ENCODE measurements at regions not wholly inside any gene's neighbourhood (a gene's known extent, or its start where the extent isn't known, plus 50 kb on each side); places are given as distances from the start of the nearest gene placed in this dataset.

DNA sequence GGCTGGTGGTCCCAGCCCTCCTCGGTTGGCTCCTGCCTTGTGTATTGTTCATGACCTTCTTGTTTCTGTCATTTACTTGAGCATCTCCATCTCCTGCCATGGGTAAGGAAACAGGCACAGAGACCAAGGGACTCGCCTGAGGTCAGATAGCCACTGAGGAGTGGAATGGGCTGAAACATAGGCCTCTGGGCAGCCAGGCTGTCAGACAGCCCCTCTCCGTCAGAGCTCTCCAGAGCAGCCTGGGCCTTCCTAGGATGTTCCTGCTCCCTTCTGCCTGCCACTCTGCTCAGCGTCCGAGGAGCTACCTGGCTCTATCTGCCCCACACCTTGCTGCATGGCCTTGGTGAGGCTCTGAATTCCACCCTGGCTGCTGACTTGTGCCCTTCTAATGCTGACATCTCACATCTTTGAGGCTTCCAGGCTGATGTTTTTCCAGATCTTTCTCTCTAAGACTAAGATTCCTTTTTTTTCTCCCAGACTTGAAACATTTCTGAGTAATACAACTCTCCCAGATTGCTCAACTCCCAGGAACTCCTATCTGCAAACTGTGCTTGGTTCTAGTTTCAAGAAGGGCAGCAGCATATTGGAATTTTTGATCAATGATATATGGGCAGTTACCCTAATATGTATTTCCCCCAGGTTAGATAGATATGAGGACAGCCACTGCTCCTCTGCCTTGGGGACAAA is 67.7 kb downstream of the MCFD2 start:
- intact Hi-C loops (cut with DNase I; ENCODE audit: low total_unique reads) = no loop called here

DNA sequence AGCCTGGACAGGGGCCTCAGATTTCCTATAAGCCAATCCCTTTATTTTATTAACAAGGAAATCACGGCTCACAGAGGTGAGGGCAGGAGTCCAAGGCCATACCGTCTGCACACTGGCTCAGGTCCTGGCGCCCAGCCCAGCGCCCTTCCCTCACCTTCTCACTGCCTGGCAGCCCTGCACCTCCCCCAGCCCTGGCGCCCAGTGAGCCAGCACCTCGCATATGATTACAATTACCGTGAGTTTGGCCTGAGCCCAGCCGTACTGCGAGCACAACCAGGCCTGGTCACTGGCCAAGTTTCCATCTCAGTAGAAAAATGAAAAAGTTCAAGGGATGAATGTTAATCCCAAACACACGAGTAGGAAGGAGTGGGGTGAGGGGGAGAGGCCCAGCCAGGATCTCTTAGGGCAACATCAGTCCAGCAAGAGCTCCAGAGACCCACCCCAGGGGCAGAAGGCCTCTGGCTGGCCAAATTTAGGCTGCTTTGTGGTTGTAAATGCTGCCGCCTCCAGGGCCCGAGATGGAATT is 68.4 kb downstream of the MCFD2 start:
- peak; percentile 47 to 56 for ATAC-seq
- H3K4me1 ChIP-seq = peaks cover 58 to 65% of the 10 kb centered on the region in 2 donors

More for the DNA sequence above, 67.7 kb downstream of the MCFD2 start:
- no peak for DNase-seq
- TF ChIP-seq POLR2A (IDR thresholded peaks at IDR 0.05) = no peak
- TF ChIP-seq, protein P1, sequence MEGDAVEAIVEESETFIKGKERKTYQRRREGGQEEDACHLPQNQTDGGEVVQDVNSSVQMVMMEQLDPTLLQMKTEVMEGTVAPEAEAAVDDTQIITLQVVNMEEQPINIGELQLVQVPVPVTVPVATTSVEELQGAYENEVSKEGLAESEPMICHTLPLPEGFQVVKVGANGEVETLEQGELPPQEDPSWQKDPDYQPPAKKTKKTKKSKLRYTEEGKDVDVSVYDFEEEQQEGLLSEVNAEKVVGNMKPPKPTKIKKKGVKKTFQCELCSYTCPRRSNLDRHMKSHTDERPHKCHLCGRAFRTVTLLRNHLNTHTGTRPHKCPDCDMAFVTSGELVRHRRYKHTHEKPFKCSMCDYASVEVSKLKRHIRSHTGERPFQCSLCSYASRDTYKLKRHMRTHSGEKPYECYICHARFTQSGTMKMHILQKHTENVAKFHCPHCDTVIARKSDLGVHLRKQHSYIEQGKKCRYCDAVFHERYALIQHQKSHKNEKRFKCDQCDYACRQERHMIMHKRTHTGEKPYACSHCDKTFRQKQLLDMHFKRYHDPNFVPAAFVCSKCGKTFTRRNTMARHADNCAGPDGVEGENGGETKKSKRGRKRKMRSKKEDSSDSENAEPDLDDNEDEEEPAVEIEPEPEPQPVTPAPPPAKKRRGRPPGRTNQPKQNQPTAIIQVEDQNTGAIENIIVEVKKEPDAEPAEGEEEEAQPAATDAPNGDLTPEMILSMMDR (IDR thresholded peaks at IDR 0.05 in 4 of 5, conservative IDR thresholded peaks at IDR 0.05 in 1 of 5) = no peak
- no peaks in the 10 kb centered on the region for H3K27me3 ChIP-seq
- in situ Hi-C loops (cut with MboI; ENCODE audit: low sequenced_read_pairs in 4 of 4) = no loop called here
- H3K4me3 ChIP-seq = no peak overlapping the region
- H3K27ac ChIP-seq = peak overlapping the region; percentile 59 to 80 (median 76)
- H3K9me3 ChIP-seq = no peaks in the 10 kb centered on the region
- H3K4me1 ChIP-seq = peaks cover 58 to 65% of the 10 kb centered on the region in 2 donors
- no peaks in the 10 kb centered on the region for H3K36me3 ChIP-seq
- peak in 1 of 2 donors; percentile 34 for ATAC-seq

DNA sequence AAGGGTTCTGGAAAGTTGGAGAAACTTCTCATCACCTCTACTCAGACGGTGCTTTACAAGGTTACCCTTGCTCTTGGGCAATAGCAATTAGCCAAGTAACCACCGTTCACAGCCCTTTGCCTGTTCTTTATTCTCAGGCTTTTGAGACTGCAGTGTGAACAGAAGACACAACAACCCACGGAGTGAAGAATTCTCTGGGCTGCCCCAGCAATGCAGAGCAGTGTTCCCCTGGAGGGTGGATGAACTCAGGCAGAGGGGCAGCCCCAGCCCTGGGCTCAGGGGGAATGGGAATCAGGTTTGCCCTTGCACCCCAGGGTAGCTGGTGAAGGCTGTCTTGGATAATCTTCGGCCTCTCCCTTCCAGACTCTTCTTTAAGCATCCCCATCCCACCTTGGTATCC is 69.1 kb downstream of the MCFD2 start:
- H3K36me3 ChIP-seq = no peaks in the 10 kb centered on the region
- H3K4me3 ChIP-seq = no peak overlapping the region
- intact Hi-C loops (cut with DNase I; ENCODE audit: low total_unique reads) = no loop called here
- TF ChIP-seq POLR2A (IDR thresholded peaks at IDR 0.05) = no peak
- TF ChIP-seq, protein P1 (IDR thresholded peaks at IDR 0.05 in 4 of 5, conservative IDR thresholded peaks at IDR 0.05 in 1 of 5) = no peak
- no peaks in the 10 kb centered on the region for H3K27me3 ChIP-seq
- ATAC-seq (no peak), DNase-seq (no peak)
- in situ Hi-C loops (cut with MboI; ENCODE audit: low sequenced_read_pairs in 4 of 4) = no loop called here
- H3K9me3 ChIP-seq = no peaks in the 10 kb centered on the region
- peak overlapping the region; percentile 59 to 80 (median 76) for H3K27ac ChIP-seq
- H3K4me1 ChIP-seq = peaks cover 58 to 65% of the 10 kb centered on the region in 2 donors

More for the DNA sequence above, 68.4 kb downstream of the MCFD2 start:
- Histone ChIP-seq H3K27ac (peak overlapping the region; percentile 59 to 80 (median 76)), H3K27me3 (no peaks in the 10 kb centered on the region), H3K4me3 (no peak overlapping the region), H3K36me3 (no peaks in the 10 kb centered on the region), H3K9me3 (no peaks in the 10 kb centered on the region)
- peak; percentile 64 to 71 for DNase-seq
- intact Hi-C loops (cut with DNase I; ENCODE audit: low total_unique reads) (no loop called here), in situ Hi-C loops (cut with MboI; ENCODE audit: low sequenced_read_pairs in 4 of 4) (no loop called here)
- TF ChIP-seq, protein P1 (IDR thresholded peaks at IDR 0.05 in 4 of 5, conservative IDR thresholded peaks at IDR 0.05 in 1 of 5) = no peak
- no peak for TF ChIP-seq POLR2A (IDR thresholded peaks at IDR 0.05)

DNA sequence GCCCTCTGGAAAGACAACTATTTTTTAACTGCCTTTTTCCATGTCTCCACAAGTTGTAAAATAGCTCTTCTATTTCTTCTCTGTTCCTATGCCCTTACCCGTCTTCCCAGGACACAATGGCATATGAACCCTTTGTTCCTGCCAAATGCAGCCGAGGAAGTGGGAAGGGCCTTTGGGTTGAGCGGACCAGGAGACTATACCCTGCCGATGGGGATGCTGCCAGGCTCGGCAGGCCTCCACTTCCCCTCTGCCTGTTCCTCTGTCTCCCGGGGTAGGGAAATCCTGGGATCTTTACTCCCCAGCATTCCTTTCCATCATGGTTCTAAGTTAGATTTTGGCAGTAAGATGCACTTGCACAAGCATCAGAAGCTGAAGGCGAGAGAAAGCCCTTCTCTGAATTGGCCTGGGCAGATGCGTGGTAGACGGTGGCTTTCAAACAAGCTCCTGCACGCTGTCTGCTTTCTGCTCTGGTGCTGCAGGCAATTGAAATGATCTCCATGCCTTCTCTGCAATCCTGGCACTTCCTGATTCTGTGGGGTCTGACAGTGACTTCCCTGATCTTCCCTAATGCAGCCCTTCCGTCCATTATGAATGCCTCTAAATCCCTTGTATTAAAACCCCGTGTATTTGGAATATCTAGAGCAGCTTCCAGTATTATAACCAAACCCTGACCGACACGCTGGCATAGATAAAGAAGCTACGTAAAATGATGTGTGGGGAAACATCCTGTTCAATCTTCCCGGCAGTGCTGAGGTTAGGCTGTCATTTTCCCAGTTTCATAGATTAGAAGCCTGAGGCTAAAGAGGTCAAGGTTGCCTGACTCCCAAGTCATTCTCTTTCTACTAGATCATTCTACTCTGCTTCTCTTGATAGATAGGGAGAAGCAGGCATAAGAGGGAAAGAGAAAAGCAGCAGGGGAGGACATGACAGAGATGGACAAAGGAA is 69.8 kb downstream of the MCFD2 start:
- H3K4me3 ChIP-seq = no peak overlapping the region
- no peaks in the 10 kb centered on the region for H3K9me3 ChIP-seq
- DNase-seq (no peak), ATAC-seq (no peak)
- intact Hi-C loops (cut with DNase I; ENCODE audit: low total_unique reads) = no loop called here
- H3K36me3 ChIP-seq = no peaks in the 10 kb centered on the region
- peak overlapping the region; percentile 30 to 80 (median 66) for H3K27ac ChIP-seq
- no peaks in the 10 kb centered on the region for H3K27me3 ChIP-seq
- in situ Hi-C loops (cut with MboI; ENCODE audit: low sequenced_read_pairs in 4 of 4) = no loop called here
- peaks cover 54 to 60% of the 10 kb centered on the region in 2 donors for H3K4me1 ChIP-seq
- TF ChIP-seq, protein P1 (IDR thresholded peaks at IDR 0.05 in 4 of 5, conservative IDR thresholded peaks at IDR 0.05 in 1 of 5) = no peak
- TF ChIP-seq POLR2A (IDR thresholded peaks at IDR 0.05) = no peak
